Heart left ventricle (tissue), 16 donors: ENCODE measurements at regions not wholly inside any gene's neighbourhood (a gene's known extent, or its start where the extent isn't known, plus 50 kb on each side); places are given as distances from the start of the nearest gene placed in this dataset.

Experiments
- ATAC-seq, 4 donors: fragments of 200-7000 bp; cut with Tn5 transposase; one replicate each; pipeline ENCODE4 v1.9.1; 2020 to 2022; ENCODE audit warnings: moderate library complexity in 4 of 4, mild to moderate bottlenecking in 3 of 4, moderate number of reproducible peaks in 1 of 4
- DNase-seq, 5 donors: peaks; one replicate each; pipeline ENCODE4 v3.0.0-alpha.2; 2020
- H3K27ac ChIP-seq, 12 donors: fragments of 200-600 bp; sonication (generic) in 4 of 12; one replicate each; pipeline versions ENCODE4 v1.5.0 to v1.8.0; 2016 to 2022; ENCODE audit warnings: mild to moderate bottlenecking in 2 of 12
- H3K27me3 ChIP-seq, 9 donors: fragments of 200-600 bp; sonication (generic) in 2 of 9; one replicate each; pipeline versions ENCODE4 v1.5.1 to v1.8.0; 2016 to 2022; ENCODE audit warnings: mild to moderate bottlenecking in 3 of 9
- H3K36me3 ChIP-seq, 9 donors: fragments of 200-600 bp; sonication (generic) in 2 of 9; one replicate each; pipeline versions ENCODE4 v1.5.0 to v1.8.0; 2018 to 2022; ENCODE audit warnings: mild to moderate bottlenecking in 2 of 9
- H3K4me1 ChIP-seq, 12 donors: fragments of 200-600 bp; sonication (generic) in 4 of 12; one replicate each; pipeline versions ENCODE4 v1.5.0 to v1.8.0; 2016 to 2022; ENCODE audit warnings: mild to moderate bottlenecking in 3 of 12
- H3K4me3 ChIP-seq, 12 donors: fragments of 200-600 bp; sonication (generic) in 4 of 12; one replicate each; pipeline versions ENCODE4 v1.5.0 to v1.8.0; 2017 to 2022; ENCODE audit warnings: mild to moderate bottlenecking in 9 of 12, moderate library complexity in 4 of 12
- H3K9me3 ChIP-seq, 12 donors: fragments of 200-600 bp; sonication (generic) in 4 of 12; one replicate each; pipeline versions ENCODE4 v1.5.0 to v1.8.0; 2016 to 2022; ENCODE audit warnings: mild to moderate bottlenecking in 1 of 12
- POLR2A ChIP-seq, 2 donors: fragments of 450-650 bp; IDR thresholded peaks; one replicate each; pipeline ENCODE4 v1.6.1; 2017; ENCODE audit warnings: antibody characterized with exemption in 2 of 2, mild to moderate bottlenecking in 2 of 2, moderate library complexity in 2 of 2
- WGBS, 4 donors: extraction: QIAGEN DNeasy Blood & Tissue Kit in 2 of 4; methylation state at CpG; one replicate each; pipeline versions ENCODE4 v1.1.5 to v1.1.7; 2013 to 2018; 5-methylcytosine and 5-hydroxymethylcytosine counted together
- intact Hi-C, 10 donors: fragments of 100-400 bp; cut with DNase I; formaldehyde crosslinking; loops; one replicate each; pipeline versions ENCODE4 v1.11.1 to v1.14.2; 2022
- TF ChIP-seq, protein P1 (sequence below), 12 donors: fragments of 200-600 bp; sonication (generic) in 4 of 12; IDR thresholded peaks; one replicate each; pipeline versions ENCODE4 v1.5.0 to v1.8.0; 2018 to 2022; ENCODE audit warnings: antibody characterized with exemption in 12 of 12, mild to moderate bottlenecking in 5 of 12
- donor health status: ischemic (EF 13 %, LVEDD 7.1; RV severe dilation, severe dysfunction).
- donor health status: healthy with polysubstance abuse.
- donor health status: DM: no; HTN: yes; CAD: no.
- donor health status: DM: no; HTN: no; CAD: no.
- donor health status: ischemic (EF 25% LVEDD 6.9; RV normal size, moderate dysfunction).
- donor health status: ischemic (EF 25% LVEDD 5.7; RV mildly dilated, moderate dysfunction).
- donor health status: healthy.
- donor health status: DM: yes; HTN: yes; CAD: no.
- donor health status: ischemic (EF 35%, LVEDD 5.7; RV mildly dilated, moderate dysfunction).
- donor health status: nonischemic (EF 11% LVEDD 7.7; RV severe dilation, severe dysfunction).
- donor health status: DM: yes; HTN: yes; CAD: no.
- donor health status: PGD.
- donor health status: ischemic (EF 29% LVEDD 5.4; RV normal size, mild dysfunction).
- donor health status: nonischemic (EF 23%, LVEDD 6.1; RV moderate dilation, normal function).

DNA sequence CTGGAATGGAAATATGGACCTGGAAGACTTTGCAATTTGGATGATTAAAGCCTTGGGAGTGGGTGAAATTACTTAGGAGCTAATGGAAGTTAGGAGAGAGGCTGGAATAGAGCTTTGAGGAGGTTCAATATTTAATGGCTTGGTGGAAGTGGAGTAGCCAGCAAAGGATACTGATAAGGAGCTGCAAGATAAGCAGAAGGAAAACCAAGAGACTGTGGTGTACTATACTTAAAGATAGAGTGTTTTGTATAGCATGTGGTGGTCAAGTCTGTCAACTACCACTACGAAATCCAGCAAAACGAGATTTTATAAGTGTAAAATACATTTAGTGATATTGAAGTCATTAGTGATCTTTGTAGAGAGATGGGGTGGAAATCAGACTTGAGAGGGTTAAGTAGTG lies 54.0 kb upstream of the TMLHE start:
- H3K9me3 ChIP-seq = peaks cover 0 to 7% (median 2%) of the 10 kb centered on the region in 12 donors
- H3K4me3 ChIP-seq = no peak overlapping the region
- DNase-seq (no peak), ATAC-seq (no peak)
- TF ChIP-seq, protein P1, sequence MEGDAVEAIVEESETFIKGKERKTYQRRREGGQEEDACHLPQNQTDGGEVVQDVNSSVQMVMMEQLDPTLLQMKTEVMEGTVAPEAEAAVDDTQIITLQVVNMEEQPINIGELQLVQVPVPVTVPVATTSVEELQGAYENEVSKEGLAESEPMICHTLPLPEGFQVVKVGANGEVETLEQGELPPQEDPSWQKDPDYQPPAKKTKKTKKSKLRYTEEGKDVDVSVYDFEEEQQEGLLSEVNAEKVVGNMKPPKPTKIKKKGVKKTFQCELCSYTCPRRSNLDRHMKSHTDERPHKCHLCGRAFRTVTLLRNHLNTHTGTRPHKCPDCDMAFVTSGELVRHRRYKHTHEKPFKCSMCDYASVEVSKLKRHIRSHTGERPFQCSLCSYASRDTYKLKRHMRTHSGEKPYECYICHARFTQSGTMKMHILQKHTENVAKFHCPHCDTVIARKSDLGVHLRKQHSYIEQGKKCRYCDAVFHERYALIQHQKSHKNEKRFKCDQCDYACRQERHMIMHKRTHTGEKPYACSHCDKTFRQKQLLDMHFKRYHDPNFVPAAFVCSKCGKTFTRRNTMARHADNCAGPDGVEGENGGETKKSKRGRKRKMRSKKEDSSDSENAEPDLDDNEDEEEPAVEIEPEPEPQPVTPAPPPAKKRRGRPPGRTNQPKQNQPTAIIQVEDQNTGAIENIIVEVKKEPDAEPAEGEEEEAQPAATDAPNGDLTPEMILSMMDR (IDR thresholded peaks at IDR 0.05) = no peak
- TF ChIP-seq POLR2A (IDR thresholded peaks at IDR 0.05) = no peak
- 55 to 83% (median 72%) methylated on average over 2 of the region's 2 CpGs for WGBS, 4 donors
- H3K36me3 ChIP-seq = no peaks in the 10 kb centered on the region
- intact Hi-C loops = no loop called here
- H3K4me1 ChIP-seq = no peaks in the 10 kb centered on the region
- no peaks in the 10 kb centered on the region for H3K27me3 ChIP-seq
- no peak overlapping the region for H3K27ac ChIP-seq
